T1000 (cell line): ENCODE measurements at regions not wholly inside any gene's neighbourhood (a gene's known extent, or its start where the extent isn't known, plus 50 kb on each side); places are given as distances from the start of the nearest gene placed in this dataset.

Source experiments
- DNase-seq: peaks from one replicate; lab custom pipeline; 2025; ENCODE audit warnings: mixed read lengths; lab: John Stamatoyannopoulos, UW

- DNase-seq = no peak
These were observed 61.6 kb upstream of the GPR26 start for GRCh38 chr10:123604506-123604905.

- no peak for DNase-seq
These were observed 60.1 kb upstream of the GPR26 start for GRCh38 chr10:123606006-123606405.

- DNase-seq = no peak
These were observed 59.2 kb upstream of the GPR26 start for GRCh38 chr10:123606955-123607354.

- DNase-seq = no peak
These were observed 58.8 kb upstream of the GPR26 start for GRCh38 chr10:123607386-123607785.

GRCh38 chr10:123608047-123608446 is 58.1 kb upstream of the GPR26 start:
- DNase-seq = no peak

- DNase-seq = no peak
These were observed 54.9 kb upstream of the GPR26 start for GRCh38 chr10:123611243-123611642.

GRCh38 chr10:123611876-123612275 is 54.3 kb upstream of the GPR26 start:
- DNase-seq = no peak

GRCh38 chr10:123613346-123613850 is 52.8 kb upstream of the GPR26 start:
- DNase-seq = no peak

GRCh38 chr10:123614888-123615287 is 51.3 kb upstream of the GPR26 start:
- peak; percentile 9 for DNase-seq
